IMR-90 (cell line): ENCODE measurements at regions not wholly inside any gene's neighbourhood (a gene's known extent, or its start where the extent isn't known, plus 50 kb on each side); places are given as distances from the start of the nearest gene placed in this dataset.

ENCODE experiments used
- ATAC-seq: fragments of 200-7000 bp; cut with Tn5 transposase; 2 replicates; pipeline ENCODE4 v1.9.1; 2020; ENCODE audit warnings: low read depth, mild to moderate bottlenecking, moderate library complexity
- BruUV-seq: library from RNA; stranded (reverse); fragments of 400-500 nt; replicated peaks from 2 replicates; lab custom pipeline; 2021; lab: Mats Ljungman, UMichigan
- CTCF ChIA-PET: fragments of 300-600 bp; formaldehyde crosslinking; extraction: SDS; loops from one replicate; lab custom pipeline; 2021; ENCODE audit warnings: antibody characterized with exemption; lab: Yijun Ruan, JAX
- POLR2A ChIA-PET: fragments of 300-600 bp; sonication (Branson Sonifier 250); formaldehyde crosslinking; loops from one replicate; lab custom pipeline; 2022; ENCODE audit warnings: antibody characterized with exemption; ENCODE audit not compliant: unreplicated experiment; lab: Charles Lee
- DNase-seq: peaks from one replicate; pipeline ENCODE4 v3.0.0; 2013
- H2AFZ ChIP-seq: replicated peaks from 2 replicates; pipeline ENCODE3; 2013; ENCODE audit warnings: low read length, mild to moderate bottlenecking; ENCODE audit not compliant: poor library complexity
- H2AK5ac ChIP-seq: 2 replicates; pipeline ENCODE4 v1.6.1; 2013; ENCODE audit warnings: low read depth, low read length, inconsistent platforms
- H2AK9ac ChIP-seq: replicated peaks from 2 replicates; pipeline ENCODE3; 2013; ENCODE audit warnings: mild to moderate bottlenecking, low read depth, low read length, moderate library complexity; ENCODE audit not compliant: poor library complexity
- H2BK120ac ChIP-seq: 2 replicates; pipeline ENCODE4 v1.6.1; 2013; ENCODE audit warnings: low read depth, low read length, inconsistent platforms
- H2BK15ac ChIP-seq: 3 replicates; pipeline ENCODE4 v1.6.1; 2013; ENCODE audit warnings: low read depth, low read length, inconsistent platforms
- H2BK20ac ChIP-seq: 2 replicates; pipeline ENCODE4 v1.6.1; 2013; ENCODE audit warnings: low read depth, mild to moderate bottlenecking, inconsistent platforms, low read length, moderate library complexity
- H2BK5ac ChIP-seq: 2 replicates; pipeline ENCODE4 v1.6.1; 2013; ENCODE audit warnings: mild to moderate bottlenecking, low read depth, low read length, inconsistent platforms; ENCODE audit not compliant: poor library complexity, severe bottlenecking
- H3K14ac ChIP-seq: replicated peaks from 2 replicates; pipeline ENCODE4 v1.6.1; 2013; ENCODE audit warnings: low read depth, low read length, inconsistent platforms
- H3K18ac ChIP-seq: 2 replicates; pipeline ENCODE4 v1.6.1; 2013; ENCODE audit warnings: low read depth, low read length, control low read depth
- H3K23ac ChIP-seq: 2 replicates; pipeline ENCODE4 v1.6.1; 2013; ENCODE audit warnings: low read depth, low read length, inconsistent platforms
- H3K27ac ChIP-seq: 2 replicates; pipeline ENCODE4 v1.5.1; 2013; ENCODE audit warnings: mild to moderate bottlenecking, control low read depth, low read length; ENCODE audit not compliant: insufficient read depth
- H3K27me3 ChIP-seq: 2 replicates; pipeline ENCODE4 v1.6.1; 2013; ENCODE audit warnings: low read length; ENCODE audit not compliant: control insufficient read depth, insufficient read depth
- H3K36me3 ChIP-seq: 2 replicates; pipeline ENCODE4 v1.6.1; 2013; ENCODE audit warnings: low read length, mixed read lengths; ENCODE audit not compliant: control insufficient read depth, insufficient read depth
- H3K4ac ChIP-seq: 2 replicates; pipeline ENCODE4 v1.6.1; 2013; ENCODE audit warnings: low read depth, low read length, inconsistent platforms
- H3K4me1 ChIP-seq: 2 replicates; pipeline ENCODE4 v1.6.1; 2013; ENCODE audit warnings: low read length, mixed read lengths; ENCODE audit not compliant: control insufficient read depth, insufficient read depth
- H3K4me2 ChIP-seq: 2 replicates; pipeline ENCODE4 v1.6.1; 2013; ENCODE audit warnings: low read depth, mild to moderate bottlenecking, control low read depth, low read length, moderate library complexity
- H3K4me3 ChIP-seq: 2 replicates; pipeline ENCODE4 v1.5.1; 2013; ENCODE audit warnings: low read depth, mild to moderate bottlenecking, control low read depth, low read length, moderate library complexity; ENCODE audit not compliant: insufficient read depth
- H3K56ac ChIP-seq: 2 replicates; pipeline ENCODE4 v1.6.1; 2013; ENCODE audit warnings: low read length, inconsistent platforms; ENCODE audit not compliant: insufficient read depth; ENCODE audit errors: extremely low read depth
- H3K79me1 ChIP-seq, 2 experiments: 2 replicates each; pipeline ENCODE4 v1.6.1; 2013; ENCODE audit warnings: low read length in 2 of 2, inconsistent platforms in 1 of 2, low read depth in 1 of 2
- H3K9ac ChIP-seq: 2 replicates; pipeline ENCODE4 v1.6.1; 2013; ENCODE audit warnings: low read depth, low read length, control low read depth
- H3K9me1 ChIP-seq: 2 replicates; pipeline ENCODE4 v1.6.1; 2013; ENCODE audit warnings: low read length, inconsistent platforms; ENCODE audit not compliant: insufficient read depth
- H3K9me3 ChIP-seq: 2 replicates; pipeline ENCODE4 v1.6.1; 2013; ENCODE audit warnings: low read length; ENCODE audit not compliant: control insufficient read depth, insufficient read depth
- H4K20me1 ChIP-seq: 2 replicates; pipeline ENCODE4 v1.6.1; 2013; ENCODE audit warnings: low read length, inconsistent platforms; ENCODE audit not compliant: insufficient read depth
- H4K5ac ChIP-seq: 2 replicates; pipeline ENCODE4 v1.6.1; 2013; ENCODE audit warnings: mild to moderate bottlenecking, low read depth, low read length, control low read depth
- H4K8ac ChIP-seq, 2 experiments: 2 replicates each; pipeline ENCODE4 v1.6.1; 2013; ENCODE audit warnings: low read depth in 2 of 2, low read length in 2 of 2, control low read depth in 1 of 2, inconsistent platforms in 1 of 2
- H4K91ac ChIP-seq: 2 replicates; pipeline ENCODE4 v1.6.1; 2013; ENCODE audit warnings: low read depth, low read length, inconsistent platforms; ENCODE audit not compliant: insufficient read depth
- CEBPB ChIP-seq: IDR thresholded peaks from 2 replicates; pipeline ENCODE4 v1.6.1; 2012; ENCODE audit warnings: low read depth, low read length, improper control_type of control experiment
- CTCF ChIP-seq: conservative IDR thresholded peaks from 2 replicates; pipeline ENCODE4 v1.5.1; 2012; ENCODE audit warnings: mild to moderate bottlenecking, low read depth, low read length, improper control_type of control experiment
- FOS ChIP-seq: fragments of 150-350 bp; IDR thresholded peaks from 2 replicates; pipeline ENCODE4 v1.6.1; 2016; ENCODE audit warnings: low read depth, low read length
- MAFK ChIP-seq: IDR thresholded peaks from 2 replicates; pipeline ENCODE4 v1.6.1; 2012; ENCODE audit warnings: low read depth, low read length, improper control_type of control experiment
- MAZ ChIP-seq: IDR thresholded peaks from 2 replicates; pipeline ENCODE4 v1.6.1; 2012; ENCODE audit warnings: low read depth, mild to moderate bottlenecking, low read length, improper control_type of control experiment, moderate library complexity, borderline replicate concordance
- MXI1 ChIP-seq: IDR thresholded peaks from 2 replicates; pipeline ENCODE4 v1.6.1; 2012; ENCODE audit warnings: low read depth, mild to moderate bottlenecking, low read length, moderate library complexity, borderline replicate concordance
- SMC3 ChIP-seq: fragments of 150-350 bp; IDR thresholded peaks from 2 replicates; pipeline ENCODE4 v1.6.1; 2016; ENCODE audit warnings: low read depth, mild to moderate bottlenecking, antibody characterized with exemption, low read length, moderate library complexity
- WGBS, 2 experiments: methylation state at CpG; one replicate each; pipeline versions ENCODE4 v1.1.5 to v1.1.7; 2013; ENCODE audit warnings: missing lambda C conversion rate in 2 of 2; ENCODE audit not compliant: insufficient read length in 1 of 2; ENCODE audit errors: extremely low coverage in 2 of 2; 5-methylcytosine and 5-hydroxymethylcytosine counted together
- dilution Hi-C: fragments of 300-500 bp; cut with HindIII; formaldehyde crosslinking; loops from one replicate; pipeline ENCODE4 v1.14.3; 2018; ENCODE audit warnings: low sequenced_read_pairs; ENCODE audit not compliant: unreplicated experiment
- in situ Hi-C: fragments of 300-500 bp; cut with MboI; formaldehyde crosslinking; loops from 3 replicates; pipeline ENCODE4 v1.14.3; 2019; ENCODE audit warnings: low sequenced_read_pairs, inconsistent platforms, mixed read lengths
- intact Hi-C: fragments of 100-400 bp; cut with micrococcal nuclease; formaldehyde crosslinking; loops from 2 replicates; pipeline ENCODE4 v1.10.0; 2022

- Histone ChIP-seq H2BK5ac (no peak overlapping the region), H2BK15ac (no peak overlapping the region), H3K23ac (no peak overlapping the region), H4K91ac (no peak overlapping the region), H3K9me3 (peaks cover 3% of the 10 kb centered on the region), H2AFZ (no peak overlapping the region), H3K4me3 (no peak overlapping the region), H3K27ac (no peak overlapping the region), H4K5ac (no peak overlapping the region), H4K8ac (no peak overlapping the region), H3K36me3 (no peaks in the 10 kb centered on the region), H2AK5ac (no peak overlapping the region), H3K79me1 (no peaks in the 10 kb centered on the region), H3K27me3 (no peaks in the 10 kb centered on the region), H3K56ac (no peak overlapping the region), H3K9me1 (no peaks in the 10 kb centered on the region), H2BK20ac (no peak overlapping the region), H3K18ac (no peak overlapping the region), H3K9ac (no peak overlapping the region), H3K4me1 (no peaks in the 10 kb centered on the region), H3K4me2 (no peak overlapping the region), H4K20me1 (no peaks in the 10 kb centered on the region), H2AK9ac (no peak overlapping the region), H3K4ac (no peak overlapping the region), H2BK120ac (no peak overlapping the region), H3K14ac (no peak overlapping the region)
- ATAC-seq: no peak
- ChIA-PET CTCF (no interaction called here), POLR2A (no interaction called here)
- dilution Hi-C loops: no loop called here
- intact Hi-C loops: no loop called here
- TF ChIP-seq CEBPB: no peak
- TF ChIP-seq MAFK: no peak
- TF ChIP-seq SMC3: no peak
- TF ChIP-seq MAZ: no peak
- no peak for TF ChIP-seq CTCF
- TF ChIP-seq MXI1: no peak
- no peak for TF ChIP-seq FOS
- no peak for DNase-seq
- WGBS, 2 experiments: 20% methylated on average over 1 of the region's 4 CpGs; no CpG with 5 or more reads in 1 of the 2 experiments
- in situ Hi-C loops: no loop called here
- no TSS peak for BruUV-seq
These were observed 1216.1 kb upstream of the FAM98A start for GRCh38 chr2:34815052-34815741.
